Midbrain (tissue), 1 donor: ENCODE measurements at regions not wholly inside any gene's neighbourhood (a gene's known extent, or its start where the extent isn't known, plus 50 kb on each side); places are given as distances from the start of the nearest gene placed in this dataset.

ENCODE experiments used
- DNase-seq: peaks from one replicate; lab custom pipeline; 2025; lab: John Stamatoyannopoulos, UW

GRCh38 chr5:67334373-67334772, 137.8 kb upstream of the CD180 start:
- DNase-seq: no peak

GRCh38 chr5:67333171-67333570, 136.6 kb upstream of the CD180 start:
- DNase-seq: no peak

GRCh38 chr5:67331296-67331925, 134.8 kb upstream of the CD180 start:
- no peak for DNase-seq

GRCh38 chr5:67319935-67320725, 123.5 kb upstream of the CD180 start:
- no peak for DNase-seq

- no peak for DNase-seq
Measured at GRCh38 chr5:67318746-67319145, 122.1 kb upstream of the CD180 start.

GRCh38 chr5:67317603-67318002, 121.0 kb upstream of the CD180 start:
- DNase-seq: no peak

GRCh38 chr5:67316695-67317094, 120.1 kb upstream of the CD180 start:
- no peak for DNase-seq

GRCh38 chr5:67315082-67315989, 118.7 kb upstream of the CD180 start:
- peak; percentile 96 for DNase-seq

GRCh38 chr5:67311701-67312100, 115.1 kb upstream of the CD180 start:
- DNase-seq: no peak

- DNase-seq: no peak
Measured at GRCh38 chr5:67311208-67311607, 114.6 kb upstream of the CD180 start.

GRCh38 chr5:67310740-67311139, 114.1 kb upstream of the CD180 start:
- no peak for DNase-seq

- no peak for DNase-seq
Measured at GRCh38 chr5:67310169-67310568, 113.6 kb upstream of the CD180 start.

- no peak for DNase-seq
Measured at GRCh38 chr5:67308988-67309688, 112.5 kb upstream of the CD180 start.

GRCh38 chr5:67306965-67307607, 110.5 kb upstream of the CD180 start:
- DNase-seq: no peak

GRCh38 chr5:67305913-67306710, 109.5 kb upstream of the CD180 start:
- DNase-seq: no peak

- no peak for DNase-seq
Measured at GRCh38 chr5:67305401-67305800, 108.8 kb upstream of the CD180 start.

GRCh38 chr5:67303356-67303755, 106.8 kb upstream of the CD180 start:
- no peak for DNase-seq

- DNase-seq: no peak
Measured at GRCh38 chr5:67301285-67301903, 104.8 kb upstream of the CD180 start.

- no peak for DNase-seq
Measured at GRCh38 chr5:67300326-67300725, 103.7 kb upstream of the CD180 start.

- no peak for DNase-seq
Measured at GRCh38 chr5:67299231-67299735, 102.7 kb upstream of the CD180 start.
